Osteocyte (in vitro differentiated cells): ENCODE measurements at regions not wholly inside any gene's neighbourhood (a gene's known extent, or its start where the extent isn't known, plus 50 kb on each side); places are given as distances from the start of the nearest gene placed in this dataset.

Experiments used
- DNase-seq: peaks from one replicate; pipeline ENCODE4 v3.0.0; 2021; ENCODE audit warnings: mixed read lengths; ENCODE audit not compliant: unreplicated experiment; ENCODE audit errors: extremely low spot score
- H3K27ac Mint-ChIP-seq: one replicate; pipeline ENCODE4 v1.8.0; 2021; ENCODE audit warnings: mild to moderate bottlenecking, mixed read lengths; ENCODE audit not compliant: unreplicated experiment
- H3K27me3 Mint-ChIP-seq: one replicate; pipeline ENCODE4 v1.8.0; 2021; ENCODE audit warnings: mixed read lengths; ENCODE audit not compliant: unreplicated experiment
- H3K36me3 Mint-ChIP-seq: one replicate; pipeline ENCODE4 v1.8.0; 2021; ENCODE audit warnings: mixed read lengths; ENCODE audit not compliant: unreplicated experiment
- H3K4me1 Mint-ChIP-seq: one replicate; pipeline ENCODE4 v1.8.0; 2021; ENCODE audit warnings: mixed read lengths; ENCODE audit not compliant: unreplicated experiment
- H3K4me3 Mint-ChIP-seq: one replicate; pipeline ENCODE4 v1.8.0; 2021; ENCODE audit warnings: mild to moderate bottlenecking, moderate library complexity, mixed read lengths; ENCODE audit not compliant: unreplicated experiment
- H3K9me3 Mint-ChIP-seq: one replicate; pipeline ENCODE4 v1.8.0; 2021; ENCODE audit warnings: mixed read lengths; ENCODE audit not compliant: unreplicated experiment
- TF ChIP-seq, protein P1 (sequence below): fragments of 200-600 bp; sonication (generic); IDR thresholded peaks from 2 replicates; pipeline ENCODE4 v1.5.0; 2021; ENCODE audit warnings: antibody characterized with exemption, mild to moderate bottlenecking, moderate library complexity

DNA sequence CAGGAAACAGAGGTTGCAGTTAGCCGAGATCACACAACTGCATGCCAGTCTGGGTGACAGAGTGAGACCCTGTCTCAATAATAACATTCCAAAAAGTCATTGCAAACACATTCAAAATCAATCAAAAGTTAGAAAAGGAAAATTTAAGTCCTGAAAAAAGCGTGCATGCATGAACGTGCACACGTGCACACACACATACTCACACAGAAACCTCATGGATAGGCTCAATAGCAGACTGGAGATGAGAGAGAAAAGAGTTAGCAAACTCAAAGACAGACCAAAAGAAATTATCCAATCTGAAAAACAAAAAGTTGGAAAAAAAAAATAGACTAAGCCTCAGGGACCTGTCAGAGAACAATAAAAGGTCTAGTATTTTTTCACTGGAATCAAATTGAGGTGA lies 1005.6 kb downstream of the TBC1D22A start:
- Mint-ChIP-seq H3K9me3 (peaks cover 15% of the 10 kb centered on the region), H3K27ac (no peak overlapping the region), H3K4me1 (no peaks in the 10 kb centered on the region), H3K27me3 (no peaks in the 10 kb centered on the region), H3K4me3 (no peak overlapping the region), H3K36me3 (no peaks in the 10 kb centered on the region)
- TF ChIP-seq, protein P1, sequence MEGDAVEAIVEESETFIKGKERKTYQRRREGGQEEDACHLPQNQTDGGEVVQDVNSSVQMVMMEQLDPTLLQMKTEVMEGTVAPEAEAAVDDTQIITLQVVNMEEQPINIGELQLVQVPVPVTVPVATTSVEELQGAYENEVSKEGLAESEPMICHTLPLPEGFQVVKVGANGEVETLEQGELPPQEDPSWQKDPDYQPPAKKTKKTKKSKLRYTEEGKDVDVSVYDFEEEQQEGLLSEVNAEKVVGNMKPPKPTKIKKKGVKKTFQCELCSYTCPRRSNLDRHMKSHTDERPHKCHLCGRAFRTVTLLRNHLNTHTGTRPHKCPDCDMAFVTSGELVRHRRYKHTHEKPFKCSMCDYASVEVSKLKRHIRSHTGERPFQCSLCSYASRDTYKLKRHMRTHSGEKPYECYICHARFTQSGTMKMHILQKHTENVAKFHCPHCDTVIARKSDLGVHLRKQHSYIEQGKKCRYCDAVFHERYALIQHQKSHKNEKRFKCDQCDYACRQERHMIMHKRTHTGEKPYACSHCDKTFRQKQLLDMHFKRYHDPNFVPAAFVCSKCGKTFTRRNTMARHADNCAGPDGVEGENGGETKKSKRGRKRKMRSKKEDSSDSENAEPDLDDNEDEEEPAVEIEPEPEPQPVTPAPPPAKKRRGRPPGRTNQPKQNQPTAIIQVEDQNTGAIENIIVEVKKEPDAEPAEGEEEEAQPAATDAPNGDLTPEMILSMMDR, result no peak
- DNase-seq, result no peak

DNA sequence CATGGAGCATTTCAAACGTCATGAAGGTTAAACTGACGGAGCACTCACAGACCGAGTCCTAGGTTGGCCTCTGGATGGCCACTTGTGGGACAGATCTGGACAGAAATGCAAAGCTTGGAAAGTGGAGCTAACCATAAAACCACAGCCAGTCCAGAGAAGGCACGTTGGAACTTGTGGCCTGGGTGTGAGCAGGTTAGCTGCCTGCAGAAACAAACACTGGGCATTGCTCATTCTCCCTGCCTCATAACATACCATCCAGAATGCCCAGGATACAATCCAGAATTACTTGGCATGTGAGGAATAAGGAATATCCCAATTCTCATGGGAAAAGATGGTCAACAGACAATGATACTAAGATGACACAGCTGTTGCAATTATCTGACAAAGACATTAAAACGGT lies 1005.0 kb downstream of the TBC1D22A start:
- TF ChIP-seq, protein P1, result no peak
- Mint-ChIP-seq H3K27me3 (no peaks in the 10 kb centered on the region), H3K36me3 (peaks cover 2% of the 10 kb centered on the region), H3K27ac (no peak overlapping the region), H3K4me3 (no peak overlapping the region), H3K9me3 (peaks cover 18% of the 10 kb centered on the region), H3K4me1 (no peaks in the 10 kb centered on the region)
- no peak for DNase-seq

DNA sequence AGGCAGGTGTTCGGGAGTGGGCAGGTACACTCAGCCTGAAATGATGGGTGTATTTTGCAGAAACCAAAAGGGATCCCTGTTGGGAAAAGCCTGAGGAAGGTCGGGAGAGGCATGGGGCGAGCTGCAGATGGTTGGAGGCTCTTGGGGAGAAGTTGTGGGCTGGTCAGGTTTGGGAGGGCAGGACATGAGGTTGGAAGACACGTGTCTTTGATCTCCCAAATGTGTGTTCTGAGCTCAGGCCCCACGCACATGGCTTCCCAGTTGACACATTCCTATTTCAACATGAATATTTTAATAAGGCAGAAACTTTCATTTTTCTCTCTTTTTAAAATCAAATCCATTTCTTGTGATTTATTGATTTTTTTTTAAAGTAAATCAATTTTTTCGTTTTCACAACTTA lies 1003.3 kb downstream of the TBC1D22A start:
- Mint-ChIP-seq H3K36me3 (peaks cover 2% of the 10 kb centered on the region), H3K4me1 (no peaks in the 10 kb centered on the region), H3K4me3 (no peak overlapping the region), H3K27me3 (no peaks in the 10 kb centered on the region), H3K27ac (no peak overlapping the region), H3K9me3 (peaks cover 15% of the 10 kb centered on the region)
- no peak for DNase-seq
- TF ChIP-seq, protein P1, result no peak

DNA sequence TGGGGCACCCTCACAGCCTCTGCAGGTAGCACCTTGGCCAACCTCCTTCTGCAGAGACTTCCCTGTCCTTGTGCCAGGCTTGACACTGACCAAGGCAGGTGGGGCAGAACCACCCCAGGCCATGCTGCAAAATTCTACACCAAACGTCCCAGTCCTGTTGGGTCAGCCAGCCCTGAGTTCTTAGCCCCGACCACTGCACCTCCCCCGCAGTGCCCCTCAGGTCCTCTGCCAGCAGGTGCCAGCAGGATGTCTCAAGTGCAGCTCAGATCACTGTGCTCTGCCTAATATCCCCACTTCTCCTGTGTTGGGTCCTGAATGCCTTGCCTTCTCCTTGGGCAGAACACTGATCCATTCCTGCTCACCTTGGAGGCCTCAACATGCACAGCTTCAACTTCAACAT lies 999.7 kb downstream of the TBC1D22A start:
- Mint-ChIP-seq H3K27me3 (no peaks in the 10 kb centered on the region), H3K4me1 (no peaks in the 10 kb centered on the region), H3K27ac (no peak overlapping the region), H3K9me3 (peaks cover 29% of the 10 kb centered on the region), H3K36me3 (peaks cover 2% of the 10 kb centered on the region), H3K4me3 (no peak overlapping the region)
- no peak for DNase-seq
- TF ChIP-seq, protein P1, result no peak

DNA sequence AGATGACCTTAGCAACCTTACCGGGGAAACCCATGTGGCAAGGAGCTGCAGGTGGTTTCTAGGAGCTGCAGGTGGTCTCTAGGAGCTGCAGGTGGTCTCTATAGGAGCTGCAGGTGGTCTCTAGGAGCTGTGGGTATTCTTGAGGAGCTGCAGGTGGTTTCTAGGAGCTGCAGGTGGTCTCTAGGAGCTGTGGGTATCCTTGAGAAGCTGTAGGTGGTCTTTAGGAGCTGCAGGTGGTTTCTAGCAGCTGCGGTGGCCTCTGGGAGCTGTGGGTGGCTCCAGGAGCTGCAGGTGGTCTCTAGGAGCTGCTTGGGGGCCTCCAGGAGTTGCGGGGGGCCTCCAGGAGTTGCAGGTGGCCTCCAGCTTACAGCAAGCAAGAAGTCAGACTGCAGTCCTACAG lies 997.5 kb downstream of the TBC1D22A start:
- Mint-ChIP-seq H3K27me3 (no peaks in the 10 kb centered on the region), H3K9me3 (peaks cover 41% of the 10 kb centered on the region), H3K36me3 (peaks cover 2% of the 10 kb centered on the region), H3K4me1 (no peaks in the 10 kb centered on the region), H3K27ac (no peak overlapping the region), H3K4me3 (no peak overlapping the region)
- TF ChIP-seq, protein P1, result no peak
- DNase-seq, result no peak
